ENCODE measurements at regions not wholly inside any gene's neighbourhood (a gene's known extent, or its start where the extent isn't known, plus 50 kb on each side); places are given as distances from the start of the nearest gene placed in this dataset.

- TF ChIP-seq SKIL (CRISPR knock-in tag; IDR thresholded peaks at IDR 0.05; ENCODE audit: borderline replicate concordance) (no peak), AGO1 (IDR thresholded peaks at IDR 0.05; ENCODE audit: low read depth, low read length, poor library complexity, severe bottlenecking) (no peak)
Measured at GRCh38 chr6:9083108-9083507, 647.8 kb upstream of the SLC35B3 start (continued).

- no peak for DNase-seq (ENCODE audit: low spot score)
- no peak overlapping the region for H3K4me2 ChIP-seq (ENCODE audit: low read depth, low read length)
- no peak overlapping the region for H3K4me3 ChIP-seq (replicated peaks in 1 of 3; ENCODE audit: insufficient read depth in 1 of 3, low read depth in 2 of 3, low read length in 3 of 3)
- FAIRE-seq = no peak
- H3K4me1 ChIP-seq (ENCODE audit: insufficient read depth, low read length) = no peaks in the 10 kb centered on the region
- H4K20me1 ChIP-seq (ENCODE audit: insufficient read depth, low read length) = no peaks in the 10 kb centered on the region
- no peak overlapping the region for H3K27ac ChIP-seq (ENCODE audit: extremely low read length, insufficient read depth, low read length)
- in situ Hi-C loops (cut with HindIII; ENCODE audit: extremely low pct_ligation_motif_present, low pct_unique_long_range_greater_than_20kb) = no loop called here
- intact Hi-C loops (cut with micrococcal nuclease; ENCODE audit: unreplicated experiment) = no loop called here
- WGBS (ENCODE audit: low lambda C conversion rate) = 5% methylated on average over 3 of the region's 3 CpGs
- no peaks in the 10 kb centered on the region for H3K9me3 ChIP-seq (ENCODE audit: low read length)
- no TSS peak for BruUV-seq (replicated peaks)
- H3K36me3 ChIP-seq (replicated peaks in 1 of 2; ENCODE audit: control insufficient read depth in 1 of 2, insufficient read depth in 2 of 2, low read length in 2 of 2) = no peaks in the 10 kb centered on the region
- ChIA-PET POLR2A (no interaction called here), CTCF (ENCODE audit: low intra/inter-chr PET ratio, low total read pairs) (no interaction called here)
- no peak overlapping the region for H2AFZ ChIP-seq (ENCODE audit: low read length)
- no peaks in the 10 kb centered on the region for H3K27me3 ChIP-seq (ENCODE audit: control insufficient read depth in 1 of 2, insufficient read depth in 2 of 2, low read length in 2 of 2)
- no peak for ATAC-seq
- H3K9ac ChIP-seq (ENCODE audit: insufficient read depth, low read depth, low read length) = no peak overlapping the region
- H3K79me2 ChIP-seq (ENCODE audit: insufficient read depth, low read length) = no peaks in the 10 kb centered on the region
- TF ChIP-seq ZC3H13 (CRISPR knock-in tag; IDR thresholded peaks at IDR 0.05) = no peak
- TF ChIP-seq ZNF460 (CRISPR knock-in tag; IDR thresholded peaks at IDR 0.05; ENCODE audit: borderline replicate concordance) = no peak
- TF ChIP-seq SP5 (CRISPR knock-in tag; IDR thresholded peaks at IDR 0.05; ENCODE audit: borderline replicate concordance, low read depth) = no peak
- no peak for TF ChIP-seq ZNF101 (CRISPR knock-in tag; IDR thresholded peaks at IDR 0.05; ENCODE audit: borderline replicate concordance, low read depth)
- TF ChIP-seq ZNF24 (IDR thresholded peaks at IDR 0.05) = no peak
- TF ChIP-seq MLX (CRISPR knock-in tag; IDR thresholded peaks at IDR 0.05) = no peak
- no peak for TF ChIP-seq ZNF318 (CRISPR knock-in tag; IDR thresholded peaks at IDR 0.05)
- TF ChIP-seq ZNF432 (CRISPR knock-in tag; IDR thresholded peaks at IDR 0.05; ENCODE audit: borderline replicate concordance) = no peak
- TF ChIP-seq ZBTB8A (CRISPR knock-in tag; IDR thresholded peaks at IDR 0.05; ENCODE audit: borderline replicate concordance, low read depth) = no peak
- TF ChIP-seq YEATS2 (CRISPR knock-in tag; IDR thresholded peaks at IDR 0.05; ENCODE audit: borderline replicate concordance) = no peak
Measured at GRCh38 chr6:9066726-9067125, 631.4 kb upstream of the SLC35B3 start.

All from HepG2 (cell line).